ENCODE measurements at regions not wholly inside any gene's neighbourhood (a gene's known extent, or its start where the extent isn't known, plus 50 kb on each side); places are given as distances from the start of the nearest gene placed in this dataset.

DNA sequence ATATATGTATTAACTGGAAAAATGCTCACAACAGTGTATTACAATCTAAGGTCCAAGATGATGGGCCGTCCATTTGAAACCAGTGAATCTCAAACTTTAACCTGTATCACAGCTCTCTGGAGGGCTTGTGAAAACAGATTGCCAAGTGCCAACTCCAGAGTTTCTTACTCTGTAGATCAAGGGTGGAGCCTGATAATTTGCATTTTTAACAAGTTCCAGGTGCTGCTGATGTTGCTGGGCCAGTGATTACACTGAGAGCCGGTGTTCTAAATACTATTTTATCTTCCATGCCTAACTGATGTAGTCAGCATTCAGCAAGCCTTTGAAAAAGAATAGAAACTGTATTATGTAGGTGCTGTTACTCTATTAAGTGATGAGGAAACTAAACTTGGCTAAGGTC is 269.9 kb upstream of the FERD3L start:
- ChIA-PET CTCF (no interaction called here), POLR2A (ENCODE audit: unreplicated experiment) (no interaction called here)
- no peak for TF ChIP-seq EZH2phosphoT487 (IDR thresholded peaks at IDR 0.05; ENCODE audit: borderline replicate concordance, low read length)
- TF ChIP-seq EZH2 (IDR thresholded peaks at IDR 0.05; ENCODE audit: low read length, unreplicated experiment) = no peak
- TF ChIP-seq, protein P1, sequence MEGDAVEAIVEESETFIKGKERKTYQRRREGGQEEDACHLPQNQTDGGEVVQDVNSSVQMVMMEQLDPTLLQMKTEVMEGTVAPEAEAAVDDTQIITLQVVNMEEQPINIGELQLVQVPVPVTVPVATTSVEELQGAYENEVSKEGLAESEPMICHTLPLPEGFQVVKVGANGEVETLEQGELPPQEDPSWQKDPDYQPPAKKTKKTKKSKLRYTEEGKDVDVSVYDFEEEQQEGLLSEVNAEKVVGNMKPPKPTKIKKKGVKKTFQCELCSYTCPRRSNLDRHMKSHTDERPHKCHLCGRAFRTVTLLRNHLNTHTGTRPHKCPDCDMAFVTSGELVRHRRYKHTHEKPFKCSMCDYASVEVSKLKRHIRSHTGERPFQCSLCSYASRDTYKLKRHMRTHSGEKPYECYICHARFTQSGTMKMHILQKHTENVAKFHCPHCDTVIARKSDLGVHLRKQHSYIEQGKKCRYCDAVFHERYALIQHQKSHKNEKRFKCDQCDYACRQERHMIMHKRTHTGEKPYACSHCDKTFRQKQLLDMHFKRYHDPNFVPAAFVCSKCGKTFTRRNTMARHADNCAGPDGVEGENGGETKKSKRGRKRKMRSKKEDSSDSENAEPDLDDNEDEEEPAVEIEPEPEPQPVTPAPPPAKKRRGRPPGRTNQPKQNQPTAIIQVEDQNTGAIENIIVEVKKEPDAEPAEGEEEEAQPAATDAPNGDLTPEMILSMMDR (conservative IDR thresholded peaks at IDR 0.05; ENCODE audit: low read depth, low read length) = no peak
- Histone ChIP-seq H2AFZ (ENCODE audit: low read length) (no peak overlapping the region), H3K4me3 (ENCODE audit: low read length) (no peak overlapping the region), H3F3A (ENCODE audit: low read length, unreplicated experiment) (no peaks in the 10 kb centered on the region), H3K9me2 (replicated peaks; ENCODE audit: low read length) (no peaks in the 10 kb centered on the region), H3K27ac (ENCODE audit: low read length) (no peak overlapping the region), H3K36me3 (ENCODE audit: low read depth, low read length) (no peaks in the 10 kb centered on the region), H3K4me2 (ENCODE audit: low read length) (no peak overlapping the region), H3K27me3 (ENCODE audit: low read length) (no peaks in the 10 kb centered on the region), H3K79me2 (ENCODE audit: low read length) (no peaks in the 10 kb centered on the region), H3K9me3 (ENCODE audit: low read length) (no peaks in the 10 kb centered on the region), H4K20me1 (ENCODE audit: low read length) (no peaks in the 10 kb centered on the region), H3K4me1 (ENCODE audit: insufficient read depth, low read length) (no peaks in the 10 kb centered on the region), H3K9ac (ENCODE audit: low read length) (no peak overlapping the region)
- no TSS peak for BruUV-seq (replicated peaks)
- DNase-seq (no peak), ATAC-seq (no peak)
- intact Hi-C loops (cut with micrococcal nuclease) = no loop called here

DNA sequence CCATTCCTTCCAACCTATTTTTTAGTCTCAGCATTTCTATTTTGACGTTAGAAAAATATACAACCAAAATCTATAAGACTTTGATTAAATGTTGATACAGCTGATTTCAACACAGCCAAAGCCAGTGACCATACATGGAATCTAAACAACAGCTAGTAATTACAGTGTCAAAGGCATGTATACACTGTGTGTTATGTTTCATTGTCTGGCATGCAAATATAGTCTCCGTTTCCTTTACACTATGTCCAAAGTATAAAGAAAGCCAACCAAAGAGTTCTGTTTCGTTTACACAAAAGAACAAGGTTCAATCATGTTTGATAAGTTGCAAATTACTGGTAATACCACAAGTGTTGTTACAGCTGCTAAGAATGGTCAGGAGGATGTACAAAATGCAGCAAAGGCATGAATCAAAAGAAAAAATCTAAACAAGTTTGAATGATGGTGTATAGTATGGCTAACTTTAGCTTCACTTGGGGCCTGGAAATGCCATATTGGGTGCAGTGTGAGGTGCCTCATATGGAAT is 268.3 kb upstream of the FERD3L start:
- H3K4me3 ChIP-seq (ENCODE audit: low read length) = no peak overlapping the region
- no peaks in the 10 kb centered on the region for H3K36me3 ChIP-seq (ENCODE audit: low read depth, low read length)
- no peak for ATAC-seq
- no peaks in the 10 kb centered on the region for H3K4me1 ChIP-seq (ENCODE audit: insufficient read depth, low read length)
- no peaks in the 10 kb centered on the region for H3F3A ChIP-seq (ENCODE audit: low read length, unreplicated experiment)
- no peaks in the 10 kb centered on the region for H3K79me2 ChIP-seq (ENCODE audit: low read length)
- H3K27me3 ChIP-seq (ENCODE audit: low read length) = no peaks in the 10 kb centered on the region
- H3K9ac ChIP-seq (ENCODE audit: low read length) = no peak overlapping the region
- H2AFZ ChIP-seq (ENCODE audit: low read length) = no peak overlapping the region
- H4K20me1 ChIP-seq (ENCODE audit: low read length) = no peaks in the 10 kb centered on the region
- intact Hi-C loops (cut with micrococcal nuclease) = no loop called here
- DNase-seq = no peak
- H3K27ac ChIP-seq (ENCODE audit: low read length) = no peak overlapping the region
- no peak overlapping the region for H3K4me2 ChIP-seq (ENCODE audit: low read length)
- BruUV-seq (replicated peaks) = no TSS peak
- H3K9me2 ChIP-seq (replicated peaks; ENCODE audit: low read length) = no peaks in the 10 kb centered on the region
- TF ChIP-seq EZH2phosphoT487 (IDR thresholded peaks at IDR 0.05; ENCODE audit: borderline replicate concordance, low read length) (no peak), EZH2 (IDR thresholded peaks at IDR 0.05; ENCODE audit: low read length, unreplicated experiment) (no peak)
- TF ChIP-seq, protein P1 (conservative IDR thresholded peaks at IDR 0.05; ENCODE audit: low read depth, low read length) = no peak
- POLR2A ChIA-PET (ENCODE audit: unreplicated experiment) = no interaction called here
- CTCF ChIA-PET = no interaction called here
- H3K9me3 ChIP-seq (ENCODE audit: low read length) = no peaks in the 10 kb centered on the region

DNA sequence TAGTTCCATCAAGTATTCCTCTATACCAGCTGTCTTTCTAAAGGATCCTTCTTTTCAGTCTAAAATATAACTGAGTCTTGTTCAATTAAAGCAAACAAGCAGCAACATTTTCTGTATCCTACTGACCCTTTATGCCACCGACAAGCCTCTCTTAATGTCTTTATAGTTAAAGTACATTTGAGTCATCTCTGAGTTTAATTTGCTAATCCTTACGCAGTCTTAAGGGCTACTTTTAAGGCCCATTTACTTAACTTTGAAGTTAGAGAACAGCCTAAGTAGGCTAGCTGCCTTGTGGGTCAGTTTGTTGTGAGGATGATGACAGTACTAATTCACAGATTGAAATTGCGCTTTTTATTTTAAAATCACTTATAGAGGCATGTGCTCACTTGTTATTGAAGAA is 265.5 kb upstream of the FERD3L start:
- H3K9ac ChIP-seq (ENCODE audit: low read length) = no peak overlapping the region
- H3K4me1 ChIP-seq (ENCODE audit: insufficient read depth, low read length) = peaks cover 6% of the 10 kb centered on the region
- no peak overlapping the region for H3K4me3 ChIP-seq (ENCODE audit: low read length)
- no peak overlapping the region for H3K27ac ChIP-seq (ENCODE audit: low read length)
- H3F3A ChIP-seq (ENCODE audit: low read length, unreplicated experiment) = no peaks in the 10 kb centered on the region
- ATAC-seq (no peak), DNase-seq (no peak)
- TF ChIP-seq EZH2phosphoT487 (IDR thresholded peaks at IDR 0.05; ENCODE audit: borderline replicate concordance, low read length) (no peak), EZH2 (IDR thresholded peaks at IDR 0.05; ENCODE audit: low read length, unreplicated experiment) (no peak)
- TF ChIP-seq, protein P1 (conservative IDR thresholded peaks at IDR 0.05; ENCODE audit: low read depth, low read length) = no peak
- no peak overlapping the region for H3K4me2 ChIP-seq (ENCODE audit: low read length)
- ChIA-PET POLR2A (ENCODE audit: unreplicated experiment) (no interaction called here), CTCF (no interaction called here)
- H4K20me1 ChIP-seq (ENCODE audit: low read length) = no peaks in the 10 kb centered on the region
- no peaks in the 10 kb centered on the region for H3K36me3 ChIP-seq (ENCODE audit: low read depth, low read length)
- H3K79me2 ChIP-seq (ENCODE audit: low read length) = no peaks in the 10 kb centered on the region
- no peaks in the 10 kb centered on the region for H3K27me3 ChIP-seq (ENCODE audit: low read length)
- no TSS peak for BruUV-seq (replicated peaks)
- H2AFZ ChIP-seq (ENCODE audit: low read length) = no peak overlapping the region
- no peaks in the 10 kb centered on the region for H3K9me3 ChIP-seq (ENCODE audit: low read length)
- intact Hi-C loops (cut with micrococcal nuclease) = no loop called here
- H3K9me2 ChIP-seq (replicated peaks; ENCODE audit: low read length) = no peaks in the 10 kb centered on the region

Measured in PC-3 (cell line).